ENCODE measurements at regions not wholly inside any gene's neighbourhood (a gene's known extent, or its start where the extent isn't known, plus 50 kb on each side); places are given as distances from the start of the nearest gene placed in this dataset.
"Not testable (repeated sequence)": the region's sequence is repeated elsewhere in the genome, so short reads cannot be mapped to it uniquely, and the experiment has no call there.

DNA sequence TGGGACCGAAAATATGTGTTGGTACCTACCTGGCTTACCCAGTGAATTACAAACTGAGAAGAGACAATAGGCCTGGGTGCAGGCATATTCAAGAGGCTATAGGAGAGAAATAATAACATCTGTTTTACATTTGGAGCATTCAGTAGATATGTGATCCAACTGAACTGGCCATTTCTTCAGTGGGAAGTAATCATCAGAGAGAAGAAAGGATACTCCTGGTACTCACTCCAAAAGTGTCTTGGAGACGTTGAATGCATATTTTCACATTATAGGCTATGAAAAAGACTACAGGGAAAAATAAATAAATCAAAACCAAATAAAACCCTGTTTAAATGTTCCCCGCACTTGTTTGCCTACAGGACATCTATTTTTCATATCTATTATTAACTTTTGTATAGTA lies 1680.3 kb downstream of the REEP3 start:
- DNase-seq, result no peak

DNA sequence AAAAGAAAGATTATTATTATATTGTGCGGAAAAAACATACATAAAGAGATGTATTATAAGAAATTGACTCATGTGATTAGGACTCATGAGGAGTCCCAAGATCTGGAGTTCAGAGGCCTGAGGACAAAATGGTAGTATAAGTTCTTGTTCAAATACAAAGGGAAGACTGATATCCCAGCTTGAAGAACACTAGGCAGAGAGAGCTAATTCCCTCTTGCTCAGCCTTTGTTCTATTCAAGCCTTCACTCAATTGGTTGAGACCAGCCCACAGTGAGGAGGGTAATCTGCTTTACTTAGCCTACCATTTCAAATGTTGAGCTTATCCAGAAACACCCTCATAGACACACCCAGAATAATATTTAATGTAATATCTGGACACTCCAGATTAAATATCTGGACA lies 1683.8 kb downstream of the REEP3 start:
- no peak for DNase-seq

DNA sequence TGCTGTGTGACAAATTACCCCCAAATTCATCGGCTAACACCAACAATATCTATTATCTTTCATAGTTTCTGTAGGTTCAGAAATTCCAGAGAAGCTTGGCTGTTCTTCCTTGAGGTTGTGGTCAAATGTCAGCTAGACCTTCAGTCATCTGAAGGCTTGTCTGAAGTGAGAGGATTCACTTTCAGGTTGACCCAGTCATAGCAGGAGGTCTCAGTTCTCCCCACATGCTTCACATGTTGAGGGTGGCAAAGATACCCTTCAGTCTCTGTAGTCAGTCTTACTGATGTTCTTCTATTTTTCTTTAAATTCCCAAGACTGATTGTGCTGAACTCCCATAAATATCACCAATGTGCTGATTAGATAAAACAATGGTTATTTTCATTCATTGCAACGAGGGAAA lies 1692.0 kb downstream of the REEP3 start:
- DNase-seq, result no peak

GRCh38 chr10:65219444-65219843 lies 1698.2 kb downstream of the REEP3 start:
- no peak for DNase-seq

DNA sequence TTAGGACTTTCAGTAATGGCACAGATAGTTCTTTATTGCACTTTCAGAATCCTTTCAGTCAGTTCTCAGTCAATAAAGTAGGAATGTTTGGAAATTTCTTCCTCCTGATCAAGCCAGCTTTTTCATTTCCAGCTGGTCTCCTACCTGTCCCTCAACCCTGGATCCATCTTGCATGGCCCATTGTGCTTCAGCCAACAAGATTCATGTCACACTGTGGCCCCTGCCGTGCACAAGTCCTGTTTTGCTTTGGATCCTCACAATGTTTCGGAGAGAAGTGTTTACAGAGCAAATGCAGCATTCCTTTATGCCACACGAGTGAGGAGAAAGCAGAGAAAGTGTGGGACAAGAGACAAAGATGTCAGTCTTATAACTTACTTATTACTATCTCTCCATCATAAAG lies 1694.7 kb upstream of the LRRTM3 start:
- DNase-seq, result no peak

- DNase-seq, result no peak
Measured at GRCh38 chr10:65234261-65234660, 1691.6 kb upstream of the LRRTM3 start.

GRCh38 chr10:65235266-65235665 lies 1690.6 kb upstream of the LRRTM3 start:
- no peak for DNase-seq

DNA sequence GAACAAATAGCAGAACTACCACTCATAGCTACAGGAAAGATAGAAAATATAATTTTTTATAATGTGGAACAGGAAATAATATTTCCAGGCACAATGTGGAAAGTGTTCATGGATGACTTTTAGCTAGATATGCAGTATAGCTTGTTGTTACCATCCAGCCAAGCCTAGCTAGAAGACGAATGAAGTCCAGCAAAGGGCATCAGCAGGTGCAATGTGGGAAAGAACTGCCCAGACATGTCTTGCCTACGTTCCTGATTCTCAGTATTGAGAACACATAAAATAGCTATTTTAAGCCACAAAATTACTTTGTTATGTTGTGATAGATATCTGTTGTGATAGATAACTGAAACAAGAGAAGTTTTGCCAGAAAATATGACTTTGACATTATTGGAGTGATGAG lies 1690.0 kb upstream of the LRRTM3 start:
- DNase-seq, result no peak

DNA sequence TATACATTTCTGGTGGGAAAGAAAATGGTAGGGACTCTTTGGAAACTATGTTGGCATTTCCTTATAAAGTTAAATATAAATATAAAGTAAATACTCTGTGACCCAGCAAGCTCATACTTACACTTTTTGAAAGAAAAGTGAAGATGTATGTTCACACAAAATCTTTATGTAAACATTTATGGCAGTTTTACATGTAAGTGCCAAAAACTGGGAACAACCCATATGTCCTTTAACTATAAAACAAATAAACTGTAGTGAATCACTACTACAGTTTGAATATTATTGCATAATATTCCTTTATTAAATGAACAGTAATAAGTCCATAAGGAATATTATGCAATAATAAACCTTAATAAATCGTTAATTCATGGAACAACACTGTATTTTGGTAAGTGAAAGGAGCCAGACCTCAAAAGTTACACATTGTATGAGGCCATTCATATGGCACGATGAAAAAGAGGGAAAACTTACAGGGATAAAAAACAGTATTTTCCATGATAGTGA lies 1660.3 kb upstream of the LRRTM3 start:
- no peak for DNase-seq

DNA sequence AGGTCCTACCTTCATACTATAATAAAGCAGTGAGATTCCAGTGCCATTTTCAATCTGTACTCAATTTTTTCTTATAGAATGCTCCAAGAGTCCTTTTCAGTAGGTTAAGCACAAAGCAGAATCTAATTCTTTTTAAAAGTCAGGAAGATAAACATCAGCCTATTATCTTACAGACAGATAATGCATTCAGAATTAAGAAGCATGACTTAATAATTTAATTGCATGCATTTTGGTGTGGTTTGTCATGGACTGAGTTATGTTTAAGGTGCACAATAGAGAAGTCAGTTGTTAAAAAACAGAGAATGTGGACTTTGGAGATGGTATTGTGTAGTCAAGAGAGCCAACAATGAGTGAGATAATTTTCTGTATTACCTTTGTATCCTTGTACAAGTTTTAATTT lies 1656.3 kb upstream of the LRRTM3 start:
- not testable (repeated sequence) for DNase-seq

DNA sequence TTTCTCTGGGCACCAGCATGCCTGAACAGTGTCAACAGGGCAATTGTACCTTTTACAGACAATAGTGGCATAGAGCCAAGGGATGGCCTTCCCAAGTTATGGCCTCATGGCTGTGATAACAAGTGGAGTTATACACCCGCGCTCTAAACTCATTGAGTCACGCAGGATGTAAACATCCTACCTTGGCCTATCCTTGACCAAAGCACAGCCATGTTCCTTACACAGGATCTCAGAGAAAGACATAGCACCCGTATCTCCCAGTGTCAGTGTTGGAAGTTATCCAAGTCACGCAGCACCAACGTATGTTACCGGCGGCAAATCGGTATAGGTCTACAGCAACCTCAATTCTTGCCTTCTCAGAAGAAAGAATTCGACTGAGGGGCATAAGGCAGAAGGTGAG lies 1654.9 kb upstream of the LRRTM3 start:
- no peak for DNase-seq

- DNase-seq, result no peak
Measured at GRCh38 chr10:65273115-65273514, 1652.7 kb upstream of the LRRTM3 start.

GRCh38 chr10:65275296-65275695 lies 1650.5 kb upstream of the LRRTM3 start:
- no peak for DNase-seq

- DNase-seq, result no peak
Measured at GRCh38 chr10:65284495-65285041, 1641.3 kb upstream of the LRRTM3 start.

- not testable (repeated sequence) for DNase-seq
Measured at GRCh38 chr10:65285726-65286125, 1640.1 kb upstream of the LRRTM3 start.

DNA sequence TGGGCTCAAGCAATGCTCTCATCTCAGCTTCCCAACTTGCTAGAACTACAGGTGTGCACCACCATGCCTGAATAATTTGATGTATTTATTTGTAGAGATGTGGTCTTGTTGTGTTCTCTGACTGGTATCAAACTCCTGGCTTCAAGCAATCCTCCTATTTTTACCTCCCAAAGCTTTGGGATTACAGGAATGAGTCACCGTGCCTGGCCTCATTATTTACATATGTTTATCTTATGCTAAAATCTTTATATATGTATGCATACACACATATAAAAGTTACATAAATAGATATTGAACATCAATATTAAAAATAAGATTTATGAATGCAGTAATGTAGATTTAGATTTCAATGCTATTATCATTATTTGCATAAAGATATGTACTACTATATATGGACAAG lies 1634.5 kb upstream of the LRRTM3 start:
- no peak for DNase-seq

DNA sequence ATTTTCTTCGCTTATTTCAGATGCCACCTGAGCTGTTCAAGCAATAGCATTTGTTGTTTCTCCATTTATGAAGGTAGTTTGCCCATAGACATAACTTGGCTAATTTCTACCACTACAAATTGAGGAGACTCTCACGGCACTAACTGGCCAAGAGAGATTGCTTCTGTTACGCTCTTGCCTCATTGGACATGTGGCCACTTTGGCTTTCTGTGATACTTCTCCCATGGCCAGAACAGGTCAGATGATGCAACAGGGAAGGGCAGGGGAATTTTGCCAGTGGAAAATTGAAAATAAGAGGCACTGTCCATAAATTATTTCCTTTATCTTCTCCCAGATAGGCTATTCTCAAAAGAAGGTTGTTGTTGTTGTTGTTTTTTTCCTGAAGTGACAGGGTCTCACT lies 1633.3 kb upstream of the LRRTM3 start:
- DNase-seq, result no peak

DNA sequence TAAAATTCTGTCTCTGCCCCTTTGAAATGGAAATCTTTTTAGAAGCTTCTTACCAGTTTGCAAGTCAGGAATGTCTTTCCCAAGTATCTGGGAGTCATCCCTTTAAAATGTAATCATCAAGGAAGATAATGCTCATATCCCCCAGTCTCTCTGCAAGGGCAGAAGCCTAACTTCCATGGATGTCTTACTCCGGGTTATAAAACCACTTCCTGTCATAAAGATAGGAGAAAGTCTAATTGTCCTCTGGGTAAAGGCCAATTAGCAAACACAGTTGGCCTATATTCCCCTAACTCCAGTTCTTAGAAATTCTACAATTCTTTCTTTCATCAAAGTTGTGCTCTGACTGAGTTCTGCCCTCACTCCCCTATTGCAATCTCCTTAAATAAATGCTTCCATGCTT lies 1631.5 kb upstream of the LRRTM3 start:
- DNase-seq, result no peak

- no peak for DNase-seq
Measured at GRCh38 chr10:65301181-65301580, 1624.7 kb upstream of the LRRTM3 start.

DNA sequence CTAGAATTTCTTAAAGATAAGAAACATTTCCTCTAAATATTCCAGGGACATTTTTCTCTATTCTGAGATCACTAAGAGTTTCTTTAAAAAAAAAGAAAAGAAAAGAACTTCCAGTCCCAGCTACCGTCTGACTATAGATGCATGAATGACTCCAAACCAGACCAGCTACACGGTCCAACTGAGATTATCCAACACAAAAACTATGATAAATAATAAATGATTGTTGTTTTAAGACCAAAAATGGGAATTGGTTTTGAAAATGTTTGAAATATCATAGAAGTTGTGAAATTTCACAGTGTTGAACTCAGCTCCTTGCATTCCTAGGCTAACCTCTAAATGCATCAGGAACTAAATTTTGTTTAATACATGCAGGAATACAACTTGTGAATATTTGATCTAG lies 1619.6 kb upstream of the LRRTM3 start:
- no peak for DNase-seq

- no peak for DNase-seq
Measured at GRCh38 chr10:65312876-65313275, 1613.0 kb upstream of the LRRTM3 start.

DNA sequence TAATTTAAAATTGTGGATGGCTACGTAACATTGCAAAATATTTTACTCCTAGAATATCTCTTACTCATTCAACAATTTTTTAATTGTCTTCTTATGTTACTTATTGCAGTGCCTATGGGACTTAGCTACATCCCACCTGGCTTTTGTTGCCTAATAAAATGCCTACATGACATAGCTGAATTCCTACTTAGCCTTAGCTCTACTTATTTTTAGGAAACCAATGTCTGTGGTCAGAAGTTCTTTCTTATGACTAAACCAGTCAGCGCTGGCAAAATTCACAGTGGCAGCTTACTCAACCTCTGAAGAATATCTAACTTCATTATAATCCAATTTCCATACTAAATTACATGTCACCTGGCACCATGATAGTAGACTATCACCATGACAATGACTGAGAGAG lies 1612.4 kb upstream of the LRRTM3 start:
- DNase-seq, result no peak

GRCh38 chr10:65314253-65314652 lies 1611.6 kb upstream of the LRRTM3 start:
- no peak for DNase-seq

DNA sequence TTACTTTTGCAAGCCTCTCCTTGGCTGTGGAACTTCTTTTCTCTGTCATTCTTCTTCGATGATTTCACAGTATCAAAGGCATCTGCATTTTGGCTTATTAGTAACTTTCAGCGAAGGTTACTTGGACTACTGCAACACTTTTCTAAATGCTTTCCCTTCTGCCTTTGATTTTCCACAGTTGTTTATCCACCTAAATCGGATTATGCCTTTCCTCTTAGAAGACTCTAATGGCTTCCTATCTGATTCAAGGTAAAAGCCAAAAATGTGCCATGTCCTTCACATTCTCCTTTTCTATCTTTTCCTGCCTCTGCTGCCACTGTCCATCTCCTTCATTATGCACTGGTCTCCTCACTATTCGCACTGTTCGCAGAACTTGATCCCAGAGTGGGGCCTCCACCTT lies 1606.3 kb upstream of the LRRTM3 start:
- DNase-seq, result no peak

GRCh38 chr10:65320236-65321026 lies 1605.4 kb upstream of the LRRTM3 start:
- no peak for DNase-seq
